Heart left ventricle (tissue), 13 donors: ENCODE measurements at regions not wholly inside any gene's neighbourhood (a gene's known extent, or its start where the extent isn't known, plus 50 kb on each side); places are given as distances from the start of the nearest gene placed in this dataset.

Source experiments
- POLR2A ChIP-seq, 2 donors: fragments of 450-650 bp; IDR thresholded peaks; one replicate each; pipeline ENCODE4 v1.6.1; 2017; ENCODE audit warnings: antibody characterized with exemption in 2 of 2, mild to moderate bottlenecking in 2 of 2, moderate library complexity in 2 of 2
- TF ChIP-seq, protein P1 (sequence below), 12 donors: fragments of 200-600 bp; sonication (generic) in 4 of 12; IDR thresholded peaks; one replicate each; pipeline versions ENCODE4 v1.5.0 to v1.8.0; 2018 to 2022; ENCODE audit warnings: antibody characterized with exemption in 12 of 12, mild to moderate bottlenecking in 5 of 12
- donor health status: ischemic (EF 13 %, LVEDD 7.1; RV severe dilation, severe dysfunction).
- donor health status: DM: no; HTN: yes; CAD: no.
- donor health status: DM: no; HTN: no; CAD: no.
- donor health status: ischemic (EF 25% LVEDD 6.9; RV normal size, moderate dysfunction).
- donor health status: ischemic (EF 25% LVEDD 5.7; RV mildly dilated, moderate dysfunction).
- donor health status: ischemic (EF 35%, LVEDD 5.7; RV mildly dilated, moderate dysfunction).
- donor health status: nonischemic (EF 11% LVEDD 7.7; RV severe dilation, severe dysfunction).
- donor health status: DM: yes; HTN: yes; CAD: no.
- donor health status: PGD.
- donor health status: ischemic (EF 29% LVEDD 5.4; RV normal size, mild dysfunction).
- donor health status: nonischemic (EF 23%, LVEDD 6.1; RV moderate dilation, normal function).

DNA sequence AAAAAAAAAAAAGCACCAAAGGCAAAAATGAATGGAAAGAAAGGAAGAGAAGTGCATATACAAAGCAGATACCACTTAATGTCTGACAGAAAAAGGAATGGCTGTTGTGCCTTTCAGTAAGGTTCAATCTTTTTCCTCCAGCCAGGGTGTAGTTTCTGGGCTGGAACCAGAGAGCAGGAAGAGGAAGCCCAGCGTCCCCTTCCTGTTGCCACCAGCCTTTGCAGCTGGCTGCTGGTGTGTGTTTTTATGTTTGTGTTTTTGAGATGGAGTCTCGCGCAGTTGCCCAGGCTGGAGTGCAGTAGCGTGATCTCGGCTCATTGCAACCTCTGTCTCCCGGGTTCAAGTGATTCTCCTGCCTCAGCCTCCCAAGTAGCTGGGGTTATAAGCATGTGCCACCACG, 64.6 kb upstream of the LTA4H start:
- TF ChIP-seq, protein P1, sequence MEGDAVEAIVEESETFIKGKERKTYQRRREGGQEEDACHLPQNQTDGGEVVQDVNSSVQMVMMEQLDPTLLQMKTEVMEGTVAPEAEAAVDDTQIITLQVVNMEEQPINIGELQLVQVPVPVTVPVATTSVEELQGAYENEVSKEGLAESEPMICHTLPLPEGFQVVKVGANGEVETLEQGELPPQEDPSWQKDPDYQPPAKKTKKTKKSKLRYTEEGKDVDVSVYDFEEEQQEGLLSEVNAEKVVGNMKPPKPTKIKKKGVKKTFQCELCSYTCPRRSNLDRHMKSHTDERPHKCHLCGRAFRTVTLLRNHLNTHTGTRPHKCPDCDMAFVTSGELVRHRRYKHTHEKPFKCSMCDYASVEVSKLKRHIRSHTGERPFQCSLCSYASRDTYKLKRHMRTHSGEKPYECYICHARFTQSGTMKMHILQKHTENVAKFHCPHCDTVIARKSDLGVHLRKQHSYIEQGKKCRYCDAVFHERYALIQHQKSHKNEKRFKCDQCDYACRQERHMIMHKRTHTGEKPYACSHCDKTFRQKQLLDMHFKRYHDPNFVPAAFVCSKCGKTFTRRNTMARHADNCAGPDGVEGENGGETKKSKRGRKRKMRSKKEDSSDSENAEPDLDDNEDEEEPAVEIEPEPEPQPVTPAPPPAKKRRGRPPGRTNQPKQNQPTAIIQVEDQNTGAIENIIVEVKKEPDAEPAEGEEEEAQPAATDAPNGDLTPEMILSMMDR (IDR thresholded peaks at IDR 0.05): peak in 4 of 12 donors; percentile 12 to 19 (median 13)
- no peak for TF ChIP-seq POLR2A (IDR thresholded peaks at IDR 0.05)
